CD8-positive, alpha-beta memory T cell (primary cell): ENCODE measurements at regions not wholly inside any gene's neighbourhood (a gene's known extent, or its start where the extent isn't known, plus 50 kb on each side); places are given as distances from the start of the nearest gene placed in this dataset.

Experiments used
- CTCF ChIA-PET: fragments of 350-600 bp; sonication (Branson Sonifier 250); formaldehyde crosslinking; loops from one replicate; lab custom pipeline; 2021; ENCODE audit warnings: antibody characterized with exemption; lab: Charles Lee
- POLR2A ChIA-PET: fragments of 350-600 bp; sonication (Branson Sonifier 250); formaldehyde crosslinking; loops from one replicate; lab custom pipeline; 2021; ENCODE audit warnings: antibody characterized with exemption; lab: Charles Lee
- DNase-seq, 5 donors: peaks; one replicate each; pipeline versions ENCODE4 v3.0.0 to v3.0.0-alpha.2; 2020 to 2022; ENCODE audit warnings: mixed read lengths in 1 of 5
- H3K27ac ChIP-seq: one replicate; pipeline ENCODE4 v1.7.0; 2013; ENCODE audit warnings: low read depth, mild to moderate bottlenecking, low read length, moderate library complexity
- H3K27me3 ChIP-seq: 2 replicates; pipeline ENCODE4 v1.7.0; 2013; ENCODE audit warnings: low read length, mild to moderate bottlenecking; ENCODE audit not compliant: insufficient read depth, poor library complexity, severe bottlenecking
- H3K36me3 ChIP-seq: 2 replicates; pipeline ENCODE4 v1.7.0; 2013; ENCODE audit warnings: mild to moderate bottlenecking, low read length, moderate library complexity; ENCODE audit not compliant: insufficient read depth
- H3K4me1 ChIP-seq: 2 replicates; pipeline ENCODE4 v1.7.0; 2013; ENCODE audit warnings: mild to moderate bottlenecking, low read length, moderate library complexity; ENCODE audit not compliant: insufficient read depth
- H3K4me3 ChIP-seq: 2 replicates; pipeline ENCODE4 v1.7.0; 2013; ENCODE audit warnings: mild to moderate bottlenecking, low read length
- H3K9me3 ChIP-seq: 2 replicates; pipeline ENCODE4 v1.7.0; 2013; ENCODE audit warnings: mild to moderate bottlenecking, low read length
- H3K27ac Mint-ChIP-seq, 8 donors: one replicate each; pipeline ENCODE4 v1.8.0; 2020 to 2021; ENCODE audit warnings: mixed read lengths in 8 of 8, mild to moderate bottlenecking in 6 of 8, inconsistent platforms in 3 of 8, moderate library complexity in 3 of 8
- H3K27me3 Mint-ChIP-seq, 2 donors: one replicate each; pipeline ENCODE4 v1.8.0; 2020 to 2021; ENCODE audit warnings: mixed read lengths in 2 of 2, mild to moderate bottlenecking in 1 of 2, moderate library complexity in 1 of 2
- H3K36me3 Mint-ChIP-seq, 3 donors: one replicate each; pipeline ENCODE4 v1.8.0; 2020 to 2021; ENCODE audit warnings: mixed read lengths in 3 of 3, inconsistent platforms in 1 of 3, mild to moderate bottlenecking in 1 of 3
- H3K4me1 Mint-ChIP-seq, 3 donors: one replicate each; pipeline ENCODE4 v1.8.0; 2020 to 2021; ENCODE audit warnings: mixed read lengths in 3 of 3, inconsistent platforms in 1 of 3, mild to moderate bottlenecking in 1 of 3
- H3K4me3 Mint-ChIP-seq, 7 donors: one replicate each; pipeline ENCODE4 v1.8.0; 2020 to 2021; ENCODE audit warnings: mixed read lengths in 7 of 7, mild to moderate bottlenecking in 6 of 7, moderate library complexity in 4 of 7, inconsistent platforms in 2 of 7
- H3K9me3 Mint-ChIP-seq, 5 donors: one replicate each; pipeline ENCODE4 v1.8.0; 2020 to 2022; ENCODE audit warnings: mixed read lengths in 5 of 5, mild to moderate bottlenecking in 3 of 5, moderate library complexity in 2 of 5, inconsistent platforms in 1 of 5

- ChIA-PET CTCF (no interaction called here), POLR2A (no interaction called here)
- Mint-ChIP-seq H3K9me3 (peaks cover 0 to 3% (median 0%) of the 10 kb centered on the region in 5 donors), H3K27me3 (peaks cover 4 to 19% of the 10 kb centered on the region in 2 donors), H3K36me3 (no peaks in the 10 kb centered on the region), H3K27ac (no peak overlapping the region), H3K4me3 (no peak overlapping the region), H3K4me1 (no peaks in the 10 kb centered on the region)
- Histone ChIP-seq H3K27ac (no peak overlapping the region), H3K4me1 (no peaks in the 10 kb centered on the region), H3K9me3 (no peaks in the 10 kb centered on the region), H3K36me3 (no peaks in the 10 kb centered on the region), H3K4me3 (no peak overlapping the region), H3K27me3 (no peaks in the 10 kb centered on the region)
- DNase-seq: no peak
These were observed 120.8 kb upstream of the TNR start for GRCh38 chr1:175864183-175864582.

GRCh38 chr1:175863299-175864050 is 120.1 kb upstream of the TNR start:
- ChIA-PET CTCF (no interaction called here), POLR2A (no interaction called here)
- H3K4me3 ChIP-seq: no peak overlapping the region
- Mint-ChIP-seq H3K27me3 (peaks cover 4 to 19% of the 10 kb centered on the region in 2 donors), H3K36me3 (no peaks in the 10 kb centered on the region), H3K4me1 (no peaks in the 10 kb centered on the region), H3K9me3 (peaks cover 0 to 3% (median 0%) of the 10 kb centered on the region in 5 donors), H3K4me3 (no peak overlapping the region), H3K27ac (no peak overlapping the region)
- H3K27me3 ChIP-seq: no peaks in the 10 kb centered on the region
- no peaks in the 10 kb centered on the region for H3K4me1 ChIP-seq
- no peak overlapping the region for H3K27ac ChIP-seq
- H3K9me3 ChIP-seq: no peaks in the 10 kb centered on the region
- no peak for DNase-seq
- H3K36me3 ChIP-seq: no peaks in the 10 kb centered on the region

- H3K9me3 Mint-ChIP-seq: peaks cover 0 to 3% (median 0%) of the 10 kb centered on the region in 5 donors
- H3K27ac ChIP-seq: no peak overlapping the region
- no peak overlapping the region for H3K27ac Mint-ChIP-seq
- H3K4me3 Mint-ChIP-seq: no peak overlapping the region
- no peak for DNase-seq
- no peaks in the 10 kb centered on the region for H3K36me3 ChIP-seq
- H3K36me3 Mint-ChIP-seq: no peaks in the 10 kb centered on the region
- H3K4me1 ChIP-seq: no peaks in the 10 kb centered on the region
- H3K9me3 ChIP-seq: no peaks in the 10 kb centered on the region
- ChIA-PET POLR2A (no interaction called here), CTCF (no interaction called here)
- no peaks in the 10 kb centered on the region for H3K27me3 ChIP-seq
- no peak overlapping the region for H3K4me3 ChIP-seq
- peaks cover 6 to 19% of the 10 kb centered on the region in 2 donors for H3K27me3 Mint-ChIP-seq
- no peaks in the 10 kb centered on the region for H3K4me1 Mint-ChIP-seq
These were observed 119.0 kb upstream of the TNR start for GRCh38 chr1:175862408-175862807.

- POLR2A ChIA-PET: no interaction called here
- H3K27me3 Mint-ChIP-seq: peaks cover 11 to 19% of the 10 kb centered on the region in 2 donors
These were observed 118.4 kb upstream of the TNR start for GRCh38 chr1:175861626-175862367.

GRCh38 chr1:175857756-175858155 is 114.4 kb upstream of the TNR start:
- no peaks in the 10 kb centered on the region for H3K9me3 Mint-ChIP-seq
- no peaks in the 10 kb centered on the region for H3K4me1 Mint-ChIP-seq
- H3K36me3 ChIP-seq: no peaks in the 10 kb centered on the region
- H3K27me3 ChIP-seq: no peaks in the 10 kb centered on the region
- POLR2A ChIA-PET: no interaction called here
- H3K36me3 Mint-ChIP-seq: no peaks in the 10 kb centered on the region
- H3K4me3 ChIP-seq: no peak overlapping the region
- H3K27me3 Mint-ChIP-seq: peaks cover 12 to 20% of the 10 kb centered on the region in 2 donors
- no peak overlapping the region for H3K27ac ChIP-seq
- no peaks in the 10 kb centered on the region for H3K4me1 ChIP-seq
- H3K4me3 Mint-ChIP-seq: no peak overlapping the region
- no peak for DNase-seq
- H3K9me3 ChIP-seq: no peaks in the 10 kb centered on the region
- H3K27ac Mint-ChIP-seq: no peak overlapping the region
- CTCF ChIA-PET: no interaction called here

More at GRCh38 chr1:175861626-175862367, 118.4 kb upstream of the TNR start:
- DNase-seq: no peak
- peak overlapping the region in 1 of 8 donors; percentile 43 for H3K27ac Mint-ChIP-seq
- Histone ChIP-seq H3K27me3 (no peaks in the 10 kb centered on the region), H3K9me3 (no peaks in the 10 kb centered on the region), H3K4me3 (no peak overlapping the region), H3K4me1 (no peaks in the 10 kb centered on the region), H3K27ac (no peak overlapping the region), H3K36me3 (no peaks in the 10 kb centered on the region)
- no peak overlapping the region for H3K4me3 Mint-ChIP-seq
- CTCF ChIA-PET: no interaction called here
- H3K36me3 Mint-ChIP-seq: no peaks in the 10 kb centered on the region
- no peaks in the 10 kb centered on the region for H3K4me1 Mint-ChIP-seq
- peaks cover 0 to 3% (median 0%) of the 10 kb centered on the region in 5 donors for H3K9me3 Mint-ChIP-seq

GRCh38 chr1:175853681-175854080 is 110.3 kb upstream of the TNR start:
- H3K4me3 Mint-ChIP-seq: no peak overlapping the region
- no peaks in the 10 kb centered on the region for H3K4me1 Mint-ChIP-seq
- CTCF ChIA-PET: no interaction called here

GRCh38 chr1:175851749-175852148 is 108.4 kb upstream of the TNR start:
- Mint-ChIP-seq H3K27me3 (peaks cover 3 to 14% of the 10 kb centered on the region in 2 donors), H3K9me3 (no peaks in the 10 kb centered on the region), H3K27ac (no peak overlapping the region), H3K4me3 (no peak overlapping the region), H3K36me3 (peaks cover 0 to 4% (median 0%) of the 10 kb centered on the region in 3 donors), H3K4me1 (no peaks in the 10 kb centered on the region)
- DNase-seq: no peak
- ChIA-PET POLR2A (interaction anchor here (0.5 kb wide), 1 partner anchor 538 kb away, joined by 3 read pairs; no protein-coding TSS in a partner anchor), CTCF (no interaction called here)
- Histone ChIP-seq H3K4me3 (no peak overlapping the region), H3K36me3 (no peaks in the 10 kb centered on the region), H3K27me3 (no peaks in the 10 kb centered on the region), H3K4me1 (no peaks in the 10 kb centered on the region), H3K27ac (no peak overlapping the region), H3K9me3 (no peaks in the 10 kb centered on the region)

More at GRCh38 chr1:175853681-175854080, 110.3 kb upstream of the TNR start:
- Mint-ChIP-seq H3K36me3 (peaks cover 0 to 4% (median 0%) of the 10 kb centered on the region in 3 donors), H3K27me3 (peaks cover 11 to 14% of the 10 kb centered on the region in 2 donors), H3K27ac (no peak overlapping the region), H3K9me3 (no peaks in the 10 kb centered on the region)
- H3K4me3 ChIP-seq: no peak overlapping the region
- H3K36me3 ChIP-seq: no peaks in the 10 kb centered on the region
- POLR2A ChIA-PET: no interaction called here
- no peaks in the 10 kb centered on the region for H3K27me3 ChIP-seq
- no peak for DNase-seq
- no peak overlapping the region for H3K27ac ChIP-seq
- no peaks in the 10 kb centered on the region for H3K4me1 ChIP-seq
- H3K9me3 ChIP-seq: no peaks in the 10 kb centered on the region

GRCh38 chr1:175848329-175848728 is 104.9 kb upstream of the TNR start:
- Histone ChIP-seq H3K27ac (no peak overlapping the region), H3K4me3 (no peak overlapping the region), H3K27me3 (no peaks in the 10 kb centered on the region), H3K9me3 (no peaks in the 10 kb centered on the region), H3K36me3 (no peaks in the 10 kb centered on the region), H3K4me1 (no peaks in the 10 kb centered on the region)
- ChIA-PET CTCF (no interaction called here), POLR2A (no interaction called here)
- no peak for DNase-seq
- peaks cover 0 to 4% (median 0%) of the 10 kb centered on the region in 3 donors for H3K36me3 Mint-ChIP-seq
- H3K27ac Mint-ChIP-seq: peak overlapping the region in 1 of 8 donors; percentile 12
- H3K27me3 Mint-ChIP-seq: peaks cover 4 to 32% of the 10 kb centered on the region in 2 donors
- no peaks in the 10 kb centered on the region for H3K4me1 Mint-ChIP-seq
- peaks cover 0 to 6% (median 3%) of the 10 kb centered on the region in 5 donors for H3K9me3 Mint-ChIP-seq
- H3K4me3 Mint-ChIP-seq: no peak overlapping the region
